ENCODE measurements at regions not wholly inside any gene's neighbourhood (a gene's known extent, or its start where the extent isn't known, plus 50 kb on each side); places are given as distances from the start of the nearest gene placed in this dataset.

GRCh38 chr1:213749558-213749957 is 238.2 kb upstream of the PROX1 start:
- H3K4me1 ChIP-seq (ENCODE audit: insufficient read depth, low read length), result no peaks in the 10 kb centered on the region

GRCh38 chr1:213750231-213751063 is 237.3 kb upstream of the PROX1 start:
- DNase-seq, result no peak
- Histone ChIP-seq H3K9me2 (replicated peaks; ENCODE audit: low read length) (no peaks in the 10 kb centered on the region), H3K27ac (ENCODE audit: low read length) (no peak overlapping the region), H3K4me2 (ENCODE audit: low read length) (no peak overlapping the region), H3K4me3 (ENCODE audit: low read length) (no peak overlapping the region), H4K20me1 (ENCODE audit: low read length) (no peaks in the 10 kb centered on the region), H3K79me2 (ENCODE audit: low read length) (no peaks in the 10 kb centered on the region), H3K36me3 (ENCODE audit: low read depth, low read length) (no peaks in the 10 kb centered on the region), H3F3A (ENCODE audit: low read length, unreplicated experiment) (no peaks in the 10 kb centered on the region), H3K9me3 (ENCODE audit: low read length) (no peaks in the 10 kb centered on the region), H2AFZ (ENCODE audit: low read length) (no peak overlapping the region), H3K9ac (ENCODE audit: low read length) (no peak overlapping the region), H3K4me1 (ENCODE audit: insufficient read depth, low read length) (no peaks in the 10 kb centered on the region), H3K27me3 (ENCODE audit: low read length) (peaks cover 17% of the 10 kb centered on the region; the same call in 1 of the 2 replicates)
- TF ChIP-seq CTCF (conservative IDR thresholded peaks at IDR 0.05; ENCODE audit: low read depth, low read length) (no peak), EZH2phosphoT487 (IDR thresholded peaks at IDR 0.05; ENCODE audit: borderline replicate concordance, low read length) (no peak), EZH2 (IDR thresholded peaks at IDR 0.05; ENCODE audit: low read length, unreplicated experiment) (no peak)
- intact Hi-C loops (cut with micrococcal nuclease), result no loop called here
- no TSS peak for BruUV-seq (replicated peaks)
- no peak for ATAC-seq
- POLR2A ChIA-PET (ENCODE audit: unreplicated experiment), result no interaction called here
- CTCF ChIA-PET, result no interaction called here

More at GRCh38 chr1:213749558-213749957, 238.2 kb upstream of the PROX1 start:
- Histone ChIP-seq H3K4me3 (ENCODE audit: low read length) (no peak overlapping the region), H2AFZ (ENCODE audit: low read length) (no peak overlapping the region), H3K4me2 (ENCODE audit: low read length) (no peak overlapping the region), H3K27me3 (ENCODE audit: low read length) (peaks cover 26% of the 10 kb centered on the region; the same call in 1 of the 2 replicates), H3F3A (ENCODE audit: low read length, unreplicated experiment) (no peaks in the 10 kb centered on the region), H4K20me1 (ENCODE audit: low read length) (no peaks in the 10 kb centered on the region), H3K9me3 (ENCODE audit: low read length) (no peaks in the 10 kb centered on the region), H3K9ac (ENCODE audit: low read length) (no peak overlapping the region), H3K79me2 (ENCODE audit: low read length) (no peaks in the 10 kb centered on the region), H3K36me3 (ENCODE audit: low read depth, low read length) (no peaks in the 10 kb centered on the region), H3K9me2 (replicated peaks; ENCODE audit: low read length) (no peaks in the 10 kb centered on the region), H3K27ac (ENCODE audit: low read length) (no peak overlapping the region)
- TF ChIP-seq EZH2 (IDR thresholded peaks at IDR 0.05; ENCODE audit: low read length, unreplicated experiment), result no peak
- ATAC-seq (no peak), DNase-seq (no peak)
- ChIA-PET POLR2A (ENCODE audit: unreplicated experiment) (no interaction called here), CTCF (no interaction called here)
- BruUV-seq (replicated peaks), result no TSS peak
- intact Hi-C loops (cut with micrococcal nuclease), result no loop called here

GRCh38 chr1:213751064-213751397 is 236.7 kb upstream of the PROX1 start:
- Histone ChIP-seq H3K9ac (ENCODE audit: low read length) (no peak overlapping the region), H3K9me2 (replicated peaks; ENCODE audit: low read length) (no peaks in the 10 kb centered on the region), H3K9me3 (ENCODE audit: low read length) (no peaks in the 10 kb centered on the region), H3K4me1 (ENCODE audit: insufficient read depth, low read length) (no peaks in the 10 kb centered on the region), H3F3A (ENCODE audit: low read length, unreplicated experiment) (no peaks in the 10 kb centered on the region), H2AFZ (ENCODE audit: low read length) (no peak overlapping the region), H3K36me3 (ENCODE audit: low read depth, low read length) (no peaks in the 10 kb centered on the region), H3K27me3 (ENCODE audit: low read length) (peaks cover 17% of the 10 kb centered on the region; the same call in 1 of the 2 replicates), H3K27ac (ENCODE audit: low read length) (no peak overlapping the region), H3K79me2 (ENCODE audit: low read length) (no peaks in the 10 kb centered on the region), H3K4me3 (ENCODE audit: low read length) (no peak overlapping the region), H3K4me2 (ENCODE audit: low read length) (no peak overlapping the region), H4K20me1 (ENCODE audit: low read length) (no peaks in the 10 kb centered on the region)
- ATAC-seq (no peak), DNase-seq (no peak)
- BruUV-seq (replicated peaks), result no TSS peak
- POLR2A ChIA-PET (ENCODE audit: unreplicated experiment), result no interaction called here
- CTCF ChIA-PET, result no interaction called here
- TF ChIP-seq EZH2phosphoT487 (IDR thresholded peaks at IDR 0.05; ENCODE audit: borderline replicate concordance, low read length) (no peak), CTCF (conservative IDR thresholded peaks at IDR 0.05; ENCODE audit: low read depth, low read length) (no peak), EZH2 (IDR thresholded peaks at IDR 0.05; ENCODE audit: low read length, unreplicated experiment) (no peak)
- intact Hi-C loops (cut with micrococcal nuclease), result no loop called here

All from PC-3 (cell line).